ENCODE measurements at regions not wholly inside any gene's neighbourhood (a gene's known extent, or its start where the extent isn't known, plus 50 kb on each side); places are given as distances from the start of the nearest gene placed in this dataset.

DNA sequence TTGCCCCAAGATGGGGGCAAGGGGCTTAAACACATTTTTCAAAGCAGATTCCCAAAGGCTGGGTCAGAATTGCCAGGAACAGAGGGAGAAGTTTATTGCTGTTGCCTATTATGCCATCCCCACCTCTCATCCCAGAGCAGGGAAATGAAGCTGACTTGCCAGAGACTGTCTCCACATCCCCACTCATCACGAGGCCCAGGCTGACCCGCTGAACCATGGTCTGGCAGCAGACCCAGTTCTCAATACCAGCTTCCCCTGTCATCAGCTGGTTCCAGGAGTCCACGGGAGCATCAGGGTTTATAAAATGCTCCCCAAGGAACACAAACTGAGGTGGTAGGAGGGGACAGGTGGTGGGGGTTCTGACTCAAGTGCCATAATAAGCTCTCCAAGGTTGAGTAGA lies 605.9 kb downstream of the NPHP4 start:
- TF ChIP-seq, protein P1, sequence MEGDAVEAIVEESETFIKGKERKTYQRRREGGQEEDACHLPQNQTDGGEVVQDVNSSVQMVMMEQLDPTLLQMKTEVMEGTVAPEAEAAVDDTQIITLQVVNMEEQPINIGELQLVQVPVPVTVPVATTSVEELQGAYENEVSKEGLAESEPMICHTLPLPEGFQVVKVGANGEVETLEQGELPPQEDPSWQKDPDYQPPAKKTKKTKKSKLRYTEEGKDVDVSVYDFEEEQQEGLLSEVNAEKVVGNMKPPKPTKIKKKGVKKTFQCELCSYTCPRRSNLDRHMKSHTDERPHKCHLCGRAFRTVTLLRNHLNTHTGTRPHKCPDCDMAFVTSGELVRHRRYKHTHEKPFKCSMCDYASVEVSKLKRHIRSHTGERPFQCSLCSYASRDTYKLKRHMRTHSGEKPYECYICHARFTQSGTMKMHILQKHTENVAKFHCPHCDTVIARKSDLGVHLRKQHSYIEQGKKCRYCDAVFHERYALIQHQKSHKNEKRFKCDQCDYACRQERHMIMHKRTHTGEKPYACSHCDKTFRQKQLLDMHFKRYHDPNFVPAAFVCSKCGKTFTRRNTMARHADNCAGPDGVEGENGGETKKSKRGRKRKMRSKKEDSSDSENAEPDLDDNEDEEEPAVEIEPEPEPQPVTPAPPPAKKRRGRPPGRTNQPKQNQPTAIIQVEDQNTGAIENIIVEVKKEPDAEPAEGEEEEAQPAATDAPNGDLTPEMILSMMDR (IDR thresholded peaks at IDR 0.05), result no peak
- no peak for TF ChIP-seq EZH2 (IDR thresholded peaks at IDR 0.05; ENCODE audit: borderline replicate concordance, insufficient read depth, low read depth, low read length, poor library complexity, severe bottlenecking)
